K562 (cell line): ENCODE measurements at regions not wholly inside any gene's neighbourhood (a gene's known extent, or its start where the extent isn't known, plus 50 kb on each side); places are given as distances from the start of the nearest gene placed in this dataset.

Experiments
- ATAC-seq: fragments of 200-7000 bp; cut with Tn5 transposase; 3 replicates; pipeline ENCODE4 v1.9.1; 2020; ENCODE audit warnings: moderate library complexity
- BruUV-seq: library from RNA; stranded (reverse); fragments of 400-500 nt; replicated peaks from 2 replicates; lab custom pipeline; 2021; lab: Mats Ljungman, UMichigan
- CTCF ChIA-PET: fragments of 300-600 bp; formaldehyde crosslinking; extraction: SDS; loops from one replicate; lab custom pipeline; 2021; ENCODE audit warnings: low intra/inter-chr PET ratio; lab: Yijun Ruan, JAX
- POLR2A ChIA-PET: fragments of 300-600, 350-650 bp; sonication (Branson Sonifier 250); formaldehyde crosslinking; extraction: SDS; loops from one replicate; lab custom pipeline; 2021; ENCODE audit warnings: antibody characterized with exemption, inconsistent platforms; lab: Yijun Ruan, JAX
- DNase-seq, 4 experiments: peaks; one replicate each; pipeline versions ENCODE4 v3.0.0 to v3.0.0-alpha.2; 2011 to 2018; ENCODE audit warnings: low spot score in 3 of 4, mixed read lengths in 3 of 4; ENCODE audit errors: extremely low read depth in 1 of 4
- FAIRE-seq: peaks from 2 replicates; lab custom pipeline; 2011; peaks lifted over from hg19 to GRCh38; lab: Jason Lieb, UNC
- H2AFZ ChIP-seq: 2 replicates; pipeline ENCODE4 v1.6.0; 2011; ENCODE audit warnings: low read depth, low read length, control low read depth, inconsistent platforms
- H3K27ac ChIP-seq: fragments of 200-600 bp; 3 replicates; pipeline ENCODE4 v1.8.0; 2011; ENCODE audit warnings: low read depth, mild to moderate bottlenecking, control low read depth, inconsistent platforms, low read length, moderate library complexity, mixed read lengths; ENCODE audit errors: extremely low read depth
- H3K27me3 ChIP-seq, 2 experiments: fragments of 300-600 bp in 1 of 2; 2 replicates in 1 of 2; 3 replicates in 1 of 2; pipeline versions ENCODE4 v1.6.0 to v1.8.0; 2011; ENCODE audit warnings: inconsistent platforms in 2 of 2, low read length in 2 of 2, mild to moderate bottlenecking in 1 of 2, mixed read lengths in 1 of 2, moderate library complexity in 1 of 2; ENCODE audit not compliant: control insufficient read depth in 2 of 2, insufficient read depth in 2 of 2
- H3K36me3 ChIP-seq: fragments of 300-600 bp; 3 replicates; pipeline ENCODE4 v1.8.0; 2011; ENCODE audit warnings: mild to moderate bottlenecking, low read length, inconsistent platforms; ENCODE audit not compliant: control insufficient read depth, insufficient read depth
- H3K4me1 ChIP-seq, 2 experiments: fragments of 200-600 bp in 1 of 2; replicated peaks in 1 of 2; 2 replicates in 1 of 2; 3 replicates in 1 of 2; pipeline versions ENCODE4 v1.5.1 to v1.8.0; 2011; ENCODE audit warnings: inconsistent platforms in 2 of 2, low read length in 2 of 2, mild to moderate bottlenecking in 1 of 2, mixed read lengths in 1 of 2, moderate library complexity in 1 of 2; ENCODE audit not compliant: control insufficient read depth in 2 of 2, insufficient read depth in 2 of 2
- H3K4me2 ChIP-seq: 2 replicates; pipeline ENCODE4 v1.6.1; 2011; ENCODE audit warnings: low read length, control low read depth, inconsistent platforms, mixed read lengths; ENCODE audit not compliant: insufficient read depth
- H3K4me3 ChIP-seq: fragments of 200-600 bp; sonication (generic), shearing (Covaris generic); 2 replicates; pipeline ENCODE4 v1.5.1; 2016; ENCODE audit warnings: control low read depth, inconsistent platforms
- H3K79me2 ChIP-seq: fragments of 200-600 bp; 3 replicates; pipeline ENCODE4 v1.8.0; 2011; ENCODE audit warnings: low read length, inconsistent platforms; ENCODE audit not compliant: control insufficient read depth, insufficient read depth
- H3K9ac ChIP-seq, 2 experiments: 2 replicates each; pipeline versions ENCODE4 v1.6.0 to v1.6.1; 2011; ENCODE audit warnings: low read depth in 2 of 2, low read length in 2 of 2, control low read depth in 1 of 2, inconsistent platforms in 1 of 2, mild to moderate bottlenecking in 1 of 2, mixed read lengths in 1 of 2; ENCODE audit not compliant: insufficient read depth in 1 of 2
- H3K9me1 ChIP-seq: one replicate; pipeline ENCODE4 v1.6.0; 2011; ENCODE audit warnings: inconsistent platforms, mild to moderate bottlenecking, low read length, moderate library complexity; ENCODE audit not compliant: control insufficient read depth, insufficient read depth
- H3K9me3 ChIP-seq: replicated peaks from 2 replicates; pipeline ENCODE4 v1.5.1; 2011; ENCODE audit warnings: low read depth, low read length, inconsistent platforms; ENCODE audit not compliant: control insufficient read depth, insufficient read depth
- H4K20me1 ChIP-seq: replicated peaks from 2 replicates; pipeline ENCODE4 v1.6.1; 2011; ENCODE audit warnings: low read length, inconsistent platforms, mixed read lengths; ENCODE audit not compliant: control insufficient read depth, insufficient read depth
- ATF4 ChIP-seq: fragments of 450-650 bp; formaldehyde crosslinking; IDR thresholded peaks from 2 replicates; pipeline ENCODE4 v1.4.0; 2022; ENCODE audit warnings: mild to moderate bottlenecking, moderate library complexity
- E2F5 ChIP-seq: sonication (generic); formaldehyde crosslinking; IDR thresholded peaks from 2 replicates; pipeline ENCODE4 v1.8.0; 2022; ENCODE audit warnings: mild to moderate bottlenecking, missing genetic modification reagents
- KLF16 ChIP-seq: IDR thresholded peaks from 2 replicates; pipeline ENCODE4 v1.6.1; 2016; ENCODE audit warnings: antibody characterized with exemption
- SAFB2 ChIP-seq: fragments of 200-400 bp; formaldehyde crosslinking; IDR thresholded peaks from 2 replicates; pipeline ENCODE4 v1.6.1; 2018; ENCODE audit warnings: borderline replicate concordance, low read length, low read depth, moderate library complexity; ENCODE audit not compliant: severe bottlenecking
- SIN3B ChIP-seq: fragments of 450-650 bp; IDR thresholded peaks from 2 replicates; pipeline ENCODE4 v1.6.1; 2017; ENCODE audit warnings: low read depth, mild to moderate bottlenecking, moderate library complexity
- SLC30A9 ChIP-seq: fragments of 250-450 bp; sonication (Bioruptor Pico); IDR thresholded peaks from 2 replicates; pipeline ENCODE4 v1.8.0; 2022; ENCODE audit warnings: mild to moderate bottlenecking, moderate library complexity
- SMAD3 ChIP-seq: fragments of 450-650 bp; formaldehyde crosslinking; conservative IDR thresholded peaks from 2 replicates; pipeline ENCODE4 v1.4.0; 2020; ENCODE audit warnings: mild to moderate bottlenecking
- STAG1 ChIP-seq: sonication (generic); formaldehyde crosslinking; IDR thresholded peaks from 2 replicates; pipeline ENCODE4 v1.5.0; 2020; ENCODE audit warnings: missing genetic modification reagents, borderline replicate concordance
- STAT6 ChIP-seq: sonication (generic); formaldehyde crosslinking; IDR thresholded peaks from 2 replicates; pipeline ENCODE4 v1.8.1; 2023; ENCODE audit warnings: mild to moderate bottlenecking, missing genetic modification reagents
- WHSC1 ChIP-seq: IDR thresholded peaks from one replicate; pipeline ENCODE4 v1.6.1; 2012; ENCODE audit warnings: low read length, control low read depth, inconsistent platforms
- YBX1 ChIP-seq: fragments of 450-650 bp; IDR thresholded peaks from 2 replicates; pipeline ENCODE4 v1.7.1; 2016; ENCODE audit warnings: mild to moderate bottlenecking
- ZBTB2 ChIP-seq: fragments of 450-650 bp; IDR thresholded peaks from 2 replicates; pipeline ENCODE4 v1.6.1; 2016; ENCODE audit warnings: antibody characterized with exemption
- ZKSCAN8 ChIP-seq: fragments of 200-800 bp; sonication (Bioruptor generic); IDR thresholded peaks from 2 replicates; pipeline ENCODE4 v1.6.1; 2016; ENCODE audit warnings: missing genetic modification characterization, missing compliant biosample characterization
- ZNF239 ChIP-seq: fragments of 250-450 bp; sonication (Bioruptor Pico); IDR thresholded peaks from 2 replicates; pipeline ENCODE4 v1.4.0; 2020; ENCODE audit warnings: mild to moderate bottlenecking
- ZNF668 ChIP-seq: fragments of 250-450 bp; sonication (Bioruptor Pico); IDR thresholded peaks from 2 replicates; pipeline ENCODE4 v1.8.0; 2022; ENCODE audit warnings: mild to moderate bottlenecking, inconsistent platforms
- ZNF778 ChIP-seq: fragments of 450-650 bp; formaldehyde crosslinking; IDR thresholded peaks from 2 replicates; pipeline ENCODE4 v1.4.0; 2020; ENCODE audit warnings: mild to moderate bottlenecking, moderate library complexity
- WGBS: fragments of 100-300 bp; shearing (Covaris generic); methylation state at CpG from one replicate; pipeline ENCODE4 v1.1.6; 2016; ENCODE audit warnings: low coverage, mixed read lengths; ENCODE audit not compliant: insufficient coverage; ENCODE audit errors: missing lambda C conversion rate; 5-methylcytosine and 5-hydroxymethylcytosine counted together
- in situ Hi-C: fragments of 300-500 bp; cut with MboI; formaldehyde crosslinking; loops from 4 replicates; pipeline ENCODE4 v1.15.0; 2018; ENCODE audit warnings: inconsistent platforms, mixed read lengths
- intact Hi-C: fragments of 100-400 bp; cut with micrococcal nuclease; formaldehyde crosslinking; loops from 2 replicates; pipeline ENCODE4 v1.14.2; 2022

- in situ Hi-C loops (no loop called here), intact Hi-C loops (no loop called here)
- Histone ChIP-seq H3K36me3 (no peaks in the 10 kb centered on the region), H3K9me1 (no peaks in the 10 kb centered on the region), H3K9me3 (no peaks in the 10 kb centered on the region), H3K4me2 (no peak overlapping the region), H3K27me3 (no peaks in the 10 kb centered on the region), H2AFZ (no peak overlapping the region), H3K4me3 (no peak overlapping the region), H4K20me1 (no peaks in the 10 kb centered on the region), H3K9ac (no peak overlapping the region), H3K4me1 (no peaks in the 10 kb centered on the region), H3K79me2 (no peaks in the 10 kb centered on the region), H3K27ac (no peak overlapping the region)
- TF ChIP-seq ZKSCAN8, result no peak
- TF ChIP-seq WHSC1, result no peak
- no peak for TF ChIP-seq ATF4 (CRISPR knock-in tag)
- no peak for TF ChIP-seq ZNF668 (CRISPR knock-in tag)
- no peak for TF ChIP-seq YBX1
- no peak for TF ChIP-seq KLF16
- TF ChIP-seq SAFB2, result no peak
- no peak for TF ChIP-seq ZBTB2
- TF ChIP-seq SLC30A9, result no peak
- no peak for TF ChIP-seq E2F5 (CRISPR knock-in tag)
- no peak for TF ChIP-seq SMAD3 (CRISPR knock-in tag)
- TF ChIP-seq STAT6 (CRISPR knock-in tag), result no peak
- TF ChIP-seq STAG1 (CRISPR knock-in tag), result no peak
- TF ChIP-seq ZNF778, result no peak
- no peak for TF ChIP-seq ZNF239 (CRISPR knock-in tag)
- no peak for TF ChIP-seq SIN3B
- DNase-seq, result no peak
- POLR2A ChIA-PET, result no interaction called here
- ATAC-seq, result no peak
- FAIRE-seq, result no peak
- no TSS peak for BruUV-seq
- CTCF ChIA-PET, result no interaction called here
- WGBS, result under 1% methylated on average over 6 of the region's 6 CpGs
Measured at GRCh38 chr3:30527186-30527585, 79.2 kb upstream of the TGFBR2 start.
